Muscle layer of colon (tissue), 2 donors: ENCODE measurements at regions not wholly inside any gene's neighbourhood (a gene's known extent, or its start where the extent isn't known, plus 50 kb on each side); places are given as distances from the start of the nearest gene placed in this dataset.

Experiments used
- H3K27ac ChIP-seq: one replicate; pipeline ENCODE4 v1.7.0; 2013; ENCODE audit warnings: low read depth, mild to moderate bottlenecking, low read length, moderate library complexity
- H3K27me3 ChIP-seq, 2 donors: one replicate each; pipeline ENCODE4 v1.7.0; 2013; ENCODE audit warnings: low read length in 2 of 2, mild to moderate bottlenecking in 2 of 2; ENCODE audit not compliant: insufficient read depth in 2 of 2, control insufficient read depth in 1 of 2
- H3K36me3 ChIP-seq: one replicate; pipeline ENCODE4 v1.7.0; 2013; ENCODE audit warnings: mild to moderate bottlenecking, low read length; ENCODE audit not compliant: insufficient read depth
- H3K4me1 ChIP-seq: one replicate; pipeline ENCODE4 v1.7.0; 2013; ENCODE audit warnings: mild to moderate bottlenecking, low read length; ENCODE audit not compliant: insufficient read depth
- H3K4me3 ChIP-seq, 2 donors: one replicate each; pipeline ENCODE4 v1.7.0; 2013; ENCODE audit warnings: low read length in 2 of 2, low read depth in 1 of 2, mild to moderate bottlenecking in 1 of 2, moderate library complexity in 1 of 2
- H3K9ac ChIP-seq: one replicate; pipeline ENCODE4 v1.7.0; 2013; ENCODE audit warnings: low read length
- H3K9me3 ChIP-seq: one replicate; pipeline ENCODE4 v1.7.0; 2013; ENCODE audit warnings: mild to moderate bottlenecking, low read length
- donor health status: abdominal sarcoma.
- donor health status: Adenocarcinoma of cecum.

GRCh38 chr18:78919956-78920355 lies 59.7 kb upstream of the SALL3 start:
- no peak overlapping the region for H3K9ac ChIP-seq
- H3K27me3 ChIP-seq = no peaks in the 10 kb centered on the region
- H3K4me1 ChIP-seq = no peaks in the 10 kb centered on the region
- H3K9me3 ChIP-seq = no peaks in the 10 kb centered on the region
- no peaks in the 10 kb centered on the region for H3K36me3 ChIP-seq
- H3K4me3 ChIP-seq = no peak overlapping the region
- no peak overlapping the region for H3K27ac ChIP-seq

- H3K9ac ChIP-seq = no peak overlapping the region
- no peaks in the 10 kb centered on the region for H3K36me3 ChIP-seq
- no peaks in the 10 kb centered on the region for H3K9me3 ChIP-seq
- no peak overlapping the region for H3K4me3 ChIP-seq
- H3K27ac ChIP-seq = no peak overlapping the region
- no peaks in the 10 kb centered on the region for H3K27me3 ChIP-seq
- no peaks in the 10 kb centered on the region for H3K4me1 ChIP-seq
Measured at GRCh38 chr18:78920456-78921138, 59.0 kb upstream of the SALL3 start.

- Histone ChIP-seq H3K9me3 (no peaks in the 10 kb centered on the region), H3K4me1 (no peaks in the 10 kb centered on the region), H3K27ac (no peak overlapping the region), H3K36me3 (no peaks in the 10 kb centered on the region), H3K4me3 (no peak overlapping the region), H3K27me3 (no peaks in the 10 kb centered on the region), H3K9ac (no peak overlapping the region)
Measured at GRCh38 chr18:78922856-78923255, 56.8 kb upstream of the SALL3 start.

GRCh38 chr18:78924301-78924700 lies 55.3 kb upstream of the SALL3 start:
- no peak overlapping the region for H3K9ac ChIP-seq
- no peak overlapping the region for H3K4me3 ChIP-seq
- H3K9me3 ChIP-seq = no peaks in the 10 kb centered on the region
- H3K36me3 ChIP-seq = no peaks in the 10 kb centered on the region
- no peaks in the 10 kb centered on the region for H3K4me1 ChIP-seq
- no peak overlapping the region for H3K27ac ChIP-seq
- H3K27me3 ChIP-seq = no peaks in the 10 kb centered on the region

- Histone ChIP-seq H3K4me1 (no peaks in the 10 kb centered on the region), H3K9ac (no peak overlapping the region), H3K27ac (no peak overlapping the region), H3K36me3 (no peaks in the 10 kb centered on the region), H3K9me3 (no peaks in the 10 kb centered on the region), H3K4me3 (no peak overlapping the region), H3K27me3 (no peaks in the 10 kb centered on the region)
Measured at GRCh38 chr18:78924786-78925540, 54.7 kb upstream of the SALL3 start.

- Histone ChIP-seq H3K27ac (no peak overlapping the region), H3K27me3 (no peaks in the 10 kb centered on the region), H3K9ac (no peak overlapping the region), H3K4me1 (no peaks in the 10 kb centered on the region), H3K4me3 (no peak overlapping the region), H3K9me3 (no peaks in the 10 kb centered on the region), H3K36me3 (no peaks in the 10 kb centered on the region)
Measured at GRCh38 chr18:78925557-78926242, 53.9 kb upstream of the SALL3 start.

- Histone ChIP-seq H3K4me1 (no peaks in the 10 kb centered on the region), H3K36me3 (no peaks in the 10 kb centered on the region), H3K27me3 (no peaks in the 10 kb centered on the region), H3K9me3 (no peaks in the 10 kb centered on the region), H3K27ac (no peak overlapping the region), H3K9ac (no peak overlapping the region), H3K4me3 (no peak overlapping the region)
Measured at GRCh38 chr18:78926243-78926615, 53.4 kb upstream of the SALL3 start.

GRCh38 chr18:78927156-78927555 lies 52.5 kb upstream of the SALL3 start:
- Histone ChIP-seq H3K9ac (no peak overlapping the region), H3K36me3 (no peaks in the 10 kb centered on the region), H3K27me3 (no peaks in the 10 kb centered on the region), H3K27ac (no peak overlapping the region), H3K4me1 (no peaks in the 10 kb centered on the region), H3K4me3 (no peak overlapping the region), H3K9me3 (no peaks in the 10 kb centered on the region)

- Histone ChIP-seq H3K27ac (no peak overlapping the region), H3K9ac (no peak overlapping the region), H3K4me3 (no peak overlapping the region), H3K27me3 (no peaks in the 10 kb centered on the region), H3K4me1 (no peaks in the 10 kb centered on the region), H3K36me3 (no peaks in the 10 kb centered on the region), H3K9me3 (no peaks in the 10 kb centered on the region)
Measured at GRCh38 chr18:78927616-78928015, 52.0 kb upstream of the SALL3 start.

- Histone ChIP-seq H3K36me3 (no peaks in the 10 kb centered on the region), H3K4me1 (no peaks in the 10 kb centered on the region), H3K4me3 (no peak overlapping the region), H3K9me3 (no peaks in the 10 kb centered on the region), H3K9ac (no peak overlapping the region), H3K27ac (no peak overlapping the region), H3K27me3 (no peaks in the 10 kb centered on the region)
Measured at GRCh38 chr18:78928076-78928475, 51.5 kb upstream of the SALL3 start.

GRCh38 chr18:78929516-78929915 lies 50.1 kb upstream of the SALL3 start:
- H3K36me3 ChIP-seq = no peaks in the 10 kb centered on the region
- H3K4me3 ChIP-seq = no peak overlapping the region
- H3K9ac ChIP-seq = no peak overlapping the region

More at GRCh38 chr18:78929516-78929915, 50.1 kb upstream of the SALL3 start:
- no peaks in the 10 kb centered on the region for H3K27me3 ChIP-seq
- H3K4me1 ChIP-seq = no peaks in the 10 kb centered on the region
- H3K27ac ChIP-seq = no peak overlapping the region
- H3K9me3 ChIP-seq = no peaks in the 10 kb centered on the region
